ENCODE measurements at regions not wholly inside any gene's neighbourhood (a gene's known extent, or its start where the extent isn't known, plus 50 kb on each side); places are given as distances from the start of the nearest gene placed in this dataset.

DNA sequence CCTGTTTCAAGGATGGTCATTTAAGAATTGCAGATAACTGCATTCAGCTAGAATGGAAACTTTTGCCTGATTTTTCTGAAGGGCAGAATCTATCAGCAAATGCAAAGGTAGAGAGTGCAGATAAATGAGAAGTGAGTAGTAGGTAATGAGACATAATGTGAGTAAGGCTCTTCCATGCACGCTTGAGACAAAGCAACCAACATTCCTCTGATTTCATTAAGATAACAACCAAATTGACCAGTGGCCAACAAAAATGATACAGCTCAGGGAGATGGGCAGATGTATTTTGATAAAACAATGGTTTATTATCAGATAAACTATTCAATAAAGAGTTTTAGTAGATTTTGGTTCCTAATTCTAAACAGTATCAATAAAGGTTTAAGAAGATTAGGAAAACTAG is 404.4 kb upstream of the PBX1 start:
- no peaks in the 10 kb centered on the region for H3K79me2 ChIP-seq (ENCODE audit: control insufficient read depth, insufficient read depth, low read length)
- in situ Hi-C loops (cut with MboI) (no loop called here), intact Hi-C loops (cut with micrococcal nuclease; ENCODE audit: unreplicated experiment) (no loop called here)
- DNase-seq (ENCODE audit: low read depth, low spot score), result no peak
- H3K36me3 ChIP-seq (ENCODE audit: control insufficient read depth in 2 of 2, insufficient read depth in 2 of 2, low read length in 1 of 2), result no peaks in the 10 kb centered on the region
- no peak overlapping the region for H3K4me2 ChIP-seq (ENCODE audit: control insufficient read depth, insufficient read depth)
- CTCF ChIA-PET, result no interaction called here
- no peak overlapping the region for H3K27ac ChIP-seq (ENCODE audit: control insufficient read depth, insufficient read depth)
- POLR2A ChIA-PET, result no interaction called here
- H3K4me1 ChIP-seq (ENCODE audit: control insufficient read depth, insufficient read depth, low read length), result no peaks in the 10 kb centered on the region
- H3K4me3 ChIP-seq, result no peak overlapping the region
- no TSS peak for BruUV-seq (replicated peaks)
- RAD21 ChIA-PET (ENCODE audit: unreplicated experiment), result no interaction called here
- no peak overlapping the region for H3K9ac ChIP-seq (ENCODE audit: control insufficient read depth, insufficient read depth, low read length)
- H2AFZ ChIP-seq (ENCODE audit: control insufficient read depth, low read depth, low read length), result no peak overlapping the region
- FAIRE-seq, result no peak
- TF ChIP-seq TCF7 (IDR thresholded peaks at IDR 0.05; ENCODE audit: borderline replicate concordance), result no peak
- TF ChIP-seq, protein P1, sequence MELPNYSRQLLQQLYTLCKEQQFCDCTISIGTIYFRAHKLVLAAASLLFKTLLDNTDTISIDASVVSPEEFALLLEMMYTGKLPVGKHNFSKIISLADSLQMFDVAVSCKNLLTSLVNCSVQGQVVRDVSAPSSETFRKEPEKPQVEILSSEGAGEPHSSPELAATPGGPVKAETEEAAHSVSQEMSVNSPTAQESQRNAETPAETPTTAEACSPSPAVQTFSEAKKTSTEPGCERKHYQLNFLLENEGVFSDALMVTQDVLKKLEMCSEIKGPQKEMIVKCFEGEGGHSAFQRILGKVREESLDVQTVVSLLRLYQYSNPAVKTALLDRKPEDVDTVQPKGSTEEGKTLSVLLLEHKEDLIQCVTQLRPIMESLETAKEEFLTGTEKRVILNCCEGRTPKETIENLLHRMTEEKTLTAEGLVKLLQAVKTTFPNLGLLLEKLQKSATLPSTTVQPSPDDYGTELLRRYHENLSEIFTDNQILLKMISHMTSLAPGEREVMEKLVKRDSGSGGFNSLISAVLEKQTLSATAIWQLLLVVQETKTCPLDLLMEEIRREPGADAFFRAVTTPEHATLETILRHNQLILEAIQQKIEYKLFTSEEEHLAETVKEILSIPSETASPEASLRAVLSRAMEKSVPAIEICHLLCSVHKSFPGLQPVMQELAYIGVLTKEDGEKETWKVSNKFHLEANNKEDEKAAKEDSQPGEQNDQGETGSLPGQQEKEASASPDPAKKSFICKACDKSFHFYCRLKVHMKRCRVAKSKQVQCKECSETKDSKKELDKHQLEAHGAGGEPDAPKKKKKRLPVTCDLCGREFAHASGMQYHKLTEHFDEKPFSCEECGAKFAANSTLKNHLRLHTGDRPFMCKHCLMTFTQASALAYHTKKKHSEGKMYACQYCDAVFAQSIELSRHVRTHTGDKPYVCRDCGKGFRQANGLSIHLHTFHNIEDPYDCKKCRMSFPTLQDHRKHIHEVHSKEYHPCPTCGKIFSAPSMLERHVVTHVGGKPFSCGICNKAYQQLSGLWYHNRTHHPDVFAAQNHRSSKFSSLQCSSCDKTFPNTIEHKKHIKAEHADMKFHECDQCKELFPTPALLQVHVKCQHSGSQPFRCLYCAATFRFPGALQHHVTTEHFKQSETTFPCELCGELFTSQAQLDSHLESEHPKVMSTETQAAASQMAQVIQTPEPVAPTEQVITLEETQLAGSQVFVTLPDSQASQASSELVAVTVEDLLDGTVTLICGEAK (IDR thresholded peaks at IDR 0.05; ENCODE audit: borderline replicate concordance), result no peak
- TF ChIP-seq, protein P2, sequence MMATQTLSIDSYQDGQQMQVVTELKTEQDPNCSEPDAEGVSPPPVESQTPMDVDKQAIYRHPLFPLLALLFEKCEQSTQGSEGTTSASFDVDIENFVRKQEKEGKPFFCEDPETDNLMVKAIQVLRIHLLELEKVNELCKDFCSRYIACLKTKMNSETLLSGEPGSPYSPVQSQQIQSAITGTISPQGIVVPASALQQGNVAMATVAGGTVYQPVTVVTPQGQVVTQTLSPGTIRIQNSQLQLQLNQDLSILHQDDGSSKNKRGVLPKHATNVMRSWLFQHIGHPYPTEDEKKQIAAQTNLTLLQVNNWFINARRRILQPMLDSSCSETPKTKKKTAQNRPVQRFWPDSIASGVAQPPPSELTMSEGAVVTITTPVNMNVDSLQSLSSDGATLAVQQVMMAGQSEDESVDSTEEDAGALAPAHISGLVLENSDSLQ (IDR thresholded peaks at IDR 0.05), result no peak
- H3K27me3 ChIP-seq (replicated peaks in 1 of 2; ENCODE audit: control insufficient read depth in 2 of 2, insufficient read depth in 2 of 2, low read length in 1 of 2), result no peaks in the 10 kb centered on the region
- SMC1A ChIA-PET (ENCODE audit: uncharacterized antibody, unreplicated experiment), result no interaction called here
- 0% methylated on average over 1 of the region's 1 CpG for WGBS (ENCODE audit: insufficient coverage, insufficient replicate concordance, low lambda C conversion rate, missing lambda C conversion rate)
- H4K20me1 ChIP-seq (ENCODE audit: control insufficient read depth, insufficient read depth), result no peaks in the 10 kb centered on the region
- H3K9me3 ChIP-seq (replicated peaks; ENCODE audit: control insufficient read depth, insufficient read depth, low read length), result no peaks in the 10 kb centered on the region
- no peak for ATAC-seq
